Pons (tissue), 1 donor: ENCODE measurements at regions not wholly inside any gene's neighbourhood (a gene's known extent, or its start where the extent isn't known, plus 50 kb on each side); places are given as distances from the start of the nearest gene placed in this dataset.

Source experiments
- DNase-seq: peaks from one replicate; pipeline ENCODE4 v3.0.0-alpha.2; 2016; ENCODE audit warnings: low spot score

GRCh38 chr16:54365990-54366634 is 79.5 kb upstream of the IRX3 start:
- no peak for DNase-seq

- no peak for DNase-seq
These were observed 77.2 kb upstream of the IRX3 start for GRCh38 chr16:54363766-54364165.

GRCh38 chr16:54362591-54363206 is 76.1 kb upstream of the IRX3 start:
- DNase-seq = no peak

GRCh38 chr16:54361246-54361645 is 74.7 kb upstream of the IRX3 start:
- DNase-seq = no peak

- DNase-seq = no peak
These were observed 74.1 kb upstream of the IRX3 start for GRCh38 chr16:54360681-54361080.

- no peak for DNase-seq
These were observed 73.0 kb upstream of the IRX3 start for GRCh38 chr16:54359555-54359954.

- no peak for DNase-seq
These were observed 72.5 kb upstream of the IRX3 start for GRCh38 chr16:54359081-54359480.

- no peak for DNase-seq
These were observed 69.8 kb upstream of the IRX3 start for GRCh38 chr16:54356391-54356790.

GRCh38 chr16:54355251-54355650 is 68.7 kb upstream of the IRX3 start:
- no peak for DNase-seq

- no peak for DNase-seq
These were observed 66.5 kb upstream of the IRX3 start for GRCh38 chr16:54353097-54353496.

- DNase-seq = no peak
These were observed 64.6 kb upstream of the IRX3 start for GRCh38 chr16:54351171-54351570.

- no peak for DNase-seq
These were observed 61.4 kb upstream of the IRX3 start for GRCh38 chr16:54347961-54348360.

- DNase-seq = no peak
These were observed 59.5 kb upstream of the IRX3 start for GRCh38 chr16:54346041-54346440.

- no peak for DNase-seq
These were observed 58.4 kb upstream of the IRX3 start for GRCh38 chr16:54344646-54345630.

- no peak for DNase-seq
These were observed 56.4 kb upstream of the IRX3 start for GRCh38 chr16:54342966-54343365.

GRCh38 chr16:54341892-54342776 is 55.5 kb upstream of the IRX3 start:
- no peak for DNase-seq

- no peak for DNase-seq
These were observed 53.9 kb upstream of the IRX3 start for GRCh38 chr16:54340531-54340930.

- no peak for DNase-seq
These were observed 50.1 kb upstream of the IRX3 start for GRCh38 chr16:54336631-54337204.
